CD4-positive, alpha-beta T cell treated with Interleukin-12 subunit alpha and Interleukin-12 subunit beta, for 1 hour (primary cell): ENCODE measurements at regions not wholly inside any gene's neighbourhood (a gene's known extent, or its start where the extent isn't known, plus 50 kb on each side); places are given as distances from the start of the nearest gene placed in this dataset.

ENCODE experiments used
- DNase-seq: peaks from one replicate; pipeline ENCODE4 v3.0.0-alpha.2; 2020

DNA sequence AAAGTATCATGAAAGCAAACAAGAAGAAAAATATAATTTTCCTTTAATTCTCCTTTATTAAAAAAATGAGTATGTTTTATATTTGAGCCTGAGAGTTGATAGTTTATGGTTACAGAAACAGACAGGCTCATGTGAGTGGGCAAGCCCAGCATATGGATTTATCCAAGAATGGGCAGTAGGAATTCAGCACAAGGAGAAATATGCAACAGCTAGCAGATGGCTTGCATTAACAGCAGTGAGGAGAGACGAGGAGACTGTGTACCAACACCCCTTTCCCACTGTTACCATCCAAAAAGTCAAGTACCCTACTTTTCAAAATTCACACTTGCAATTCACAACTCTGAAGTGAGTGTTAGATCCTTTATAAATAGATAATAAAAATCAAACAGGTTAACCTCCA is 1760.2 kb upstream of the TENM3 start:
- no peak for DNase-seq

- no peak for DNase-seq
Measured at GRCh38 chr4:180485407-180485806, 1757.8 kb upstream of the TENM3 start.

DNA sequence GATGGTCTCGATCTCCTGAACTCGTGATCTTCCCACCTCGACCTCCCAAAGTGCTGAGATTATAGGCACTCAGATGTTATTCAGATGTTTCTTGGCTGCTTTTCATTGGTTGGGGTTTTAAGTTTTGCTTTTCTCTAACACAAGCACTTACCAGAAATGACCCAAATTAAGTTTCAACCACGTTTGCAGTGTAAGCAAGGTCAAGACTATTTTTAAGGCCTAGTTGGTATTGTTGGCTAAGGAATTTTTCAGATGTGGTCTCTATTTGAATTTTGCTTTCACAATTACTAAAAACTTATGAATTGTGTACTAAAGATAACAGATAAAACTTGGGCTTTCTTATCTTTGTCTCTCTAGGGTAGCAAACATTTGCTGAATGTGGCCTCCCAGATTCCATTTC is 1756.9 kb upstream of the TENM3 start:
- DNase-seq, result no peak

DNA sequence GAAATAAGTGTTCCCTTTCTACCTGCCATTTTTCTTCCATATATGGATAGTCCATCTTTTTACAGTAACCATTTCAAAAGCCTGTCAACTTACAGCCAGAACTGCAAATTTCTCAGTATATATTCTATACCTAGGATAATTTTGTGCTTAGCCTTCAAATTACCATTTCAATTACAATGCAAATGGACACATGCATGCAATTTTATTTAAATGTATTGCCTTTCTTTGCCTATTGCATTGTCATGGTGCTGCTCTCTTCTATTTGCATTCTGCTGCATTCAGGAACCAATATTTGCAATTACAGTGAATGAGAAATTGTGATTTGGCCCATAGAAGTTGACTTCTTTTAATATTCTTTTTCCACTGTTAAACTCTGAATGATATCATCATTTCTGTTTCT is 1753.4 kb upstream of the TENM3 start:
- DNase-seq, result no peak

- DNase-seq, result no peak
Measured at GRCh38 chr4:180491210-180491609, 1752.0 kb upstream of the TENM3 start.

- no peak for DNase-seq
Measured at GRCh38 chr4:180493299-180493698, 1749.9 kb upstream of the TENM3 start.

DNA sequence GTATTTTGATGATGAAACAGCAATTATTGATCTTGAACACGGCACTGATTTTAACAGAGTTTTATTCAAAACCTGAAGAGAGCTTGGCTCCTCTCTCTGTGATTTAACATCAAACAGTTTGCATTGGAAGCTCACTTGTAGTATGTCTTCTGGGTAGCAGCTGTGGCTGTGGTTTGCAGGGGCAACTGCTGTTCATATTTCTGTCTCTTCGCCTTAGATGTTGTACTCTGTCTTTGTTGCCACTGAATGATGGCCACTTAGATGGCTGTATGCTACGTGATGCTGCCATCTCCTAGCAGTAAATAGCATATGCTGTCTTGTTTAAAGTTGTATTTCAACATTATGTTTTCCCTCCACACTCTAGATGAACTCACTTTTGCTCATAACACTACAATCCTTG is 1743.0 kb upstream of the TENM3 start:
- no peak for DNase-seq

GRCh38 chr4:180512801-180513475 is 1730.3 kb upstream of the TENM3 start:
- DNase-seq, result no peak

DNA sequence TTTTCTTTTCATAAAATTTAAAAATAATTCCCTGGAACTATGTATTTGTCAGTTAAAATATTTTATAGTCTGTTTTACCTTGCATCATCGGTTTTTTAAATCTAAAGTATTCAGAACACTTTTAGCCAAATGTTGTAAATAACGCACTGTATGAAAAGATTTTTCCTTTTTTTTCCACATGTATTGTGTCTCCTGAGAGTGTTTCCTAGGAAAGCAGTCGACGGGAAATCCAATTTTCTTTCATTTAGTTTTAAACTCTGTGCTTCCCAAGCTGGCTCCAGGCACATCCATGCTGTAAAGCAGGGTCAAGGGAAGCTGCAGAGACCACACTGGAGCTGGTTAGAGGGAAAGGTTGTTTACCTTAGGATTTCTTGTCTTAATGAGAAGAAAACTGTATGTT is 1724.3 kb upstream of the TENM3 start:
- no peak for DNase-seq

DNA sequence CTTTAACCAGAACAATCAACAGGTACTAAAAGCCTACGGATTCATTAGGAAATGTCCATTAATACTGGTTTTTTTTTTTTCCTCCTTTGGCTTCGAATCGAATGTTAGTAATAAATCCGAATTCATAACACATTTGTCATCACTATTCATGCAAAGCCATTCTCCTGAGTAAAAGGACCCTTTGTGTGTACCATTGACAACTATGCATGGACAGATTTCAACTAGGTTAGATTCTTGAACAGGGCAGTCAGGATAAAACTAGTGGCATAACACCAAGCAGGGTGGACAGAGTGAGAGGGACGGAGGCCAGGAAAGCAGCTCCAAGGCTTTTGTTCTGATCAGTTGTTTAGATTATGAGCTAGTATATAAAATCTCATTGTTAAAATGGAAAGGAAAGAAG is 1722.0 kb upstream of the TENM3 start:
- DNase-seq, result no peak

DNA sequence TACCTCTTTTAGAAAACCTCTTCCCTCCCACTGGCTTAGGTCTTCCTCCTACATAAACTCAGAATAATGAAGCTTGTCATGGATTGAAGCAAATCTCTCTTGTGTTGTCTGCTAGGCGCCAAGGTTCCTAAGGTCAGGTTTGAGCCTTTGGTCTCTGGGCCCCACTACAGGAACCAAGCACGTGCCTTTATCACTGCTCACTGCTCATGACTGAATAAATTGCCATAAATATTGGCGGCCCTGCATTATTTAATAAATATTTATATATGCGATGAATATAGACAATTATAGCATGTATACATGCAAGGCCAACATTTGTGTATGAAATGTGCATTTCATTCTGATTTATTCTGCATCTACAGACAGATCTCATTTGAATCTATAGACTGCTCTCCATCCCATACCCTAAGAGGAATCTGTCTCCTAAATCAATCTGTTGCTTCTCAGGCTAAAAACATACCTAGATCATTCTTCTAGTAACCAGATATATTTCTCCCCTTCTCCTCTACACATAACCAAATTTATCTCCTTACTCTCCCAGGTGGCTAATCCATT is 1717.6 kb upstream of the TENM3 start:
- no peak for DNase-seq

DNA sequence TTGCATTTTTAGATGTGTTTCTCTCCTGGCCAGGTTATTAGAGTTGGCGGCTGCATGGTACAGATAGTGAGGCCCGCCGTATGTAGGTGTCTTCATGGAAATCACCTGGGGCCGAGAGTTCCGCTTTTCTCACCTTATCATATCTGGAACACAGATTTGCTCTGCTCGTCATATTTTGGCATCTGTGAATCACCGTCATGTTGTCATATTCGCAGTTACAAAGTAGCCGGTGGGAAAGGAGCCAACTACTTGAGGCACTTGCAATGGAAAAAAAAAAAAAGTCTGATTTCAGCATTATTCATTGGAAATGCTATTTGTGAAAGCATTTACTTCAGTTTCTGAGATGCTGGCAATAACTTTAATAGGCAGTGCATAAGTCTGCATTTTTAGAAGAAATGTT is 1715.2 kb upstream of the TENM3 start:
- DNase-seq, result no peak

DNA sequence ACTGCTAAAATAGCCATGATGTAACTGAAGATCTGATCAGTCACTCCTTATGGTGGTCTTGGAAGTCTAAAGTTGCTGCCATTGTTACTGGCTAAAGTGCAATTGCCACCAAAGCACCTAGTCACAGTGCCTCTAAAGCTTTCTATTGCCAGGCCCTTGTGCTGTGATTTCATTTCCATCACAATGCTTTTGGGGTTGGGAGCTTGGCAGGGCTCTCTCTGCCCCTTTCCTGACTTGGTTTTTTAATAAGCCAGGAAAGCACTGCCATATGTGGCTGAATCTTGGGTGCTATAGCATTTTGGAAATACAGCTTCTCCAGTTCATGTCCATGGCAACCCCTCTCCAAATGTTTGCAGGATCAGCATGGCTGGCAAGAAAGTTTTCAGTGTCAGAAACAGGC is 1712.4 kb upstream of the TENM3 start:
- DNase-seq, result no peak

DNA sequence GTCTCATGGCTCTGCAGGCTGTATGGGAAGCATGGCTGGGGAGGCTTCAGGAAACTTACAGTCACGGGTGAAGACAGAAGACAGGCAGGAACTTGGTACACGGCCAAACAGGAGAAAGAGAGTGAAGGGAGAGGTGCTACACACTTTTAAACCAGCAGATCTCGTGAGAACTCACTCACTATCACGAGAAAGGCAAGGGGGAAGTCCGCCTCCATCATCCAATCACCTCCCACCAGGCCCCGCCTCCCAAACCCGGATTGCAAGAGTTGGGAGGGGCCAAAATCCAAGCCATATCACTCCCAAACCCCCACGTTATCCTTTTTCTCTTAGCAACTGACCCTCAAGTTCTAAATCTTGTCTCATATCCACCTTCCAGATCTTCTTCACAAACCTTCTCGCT is 1710.5 kb upstream of the TENM3 start:
- no peak for DNase-seq

GRCh38 chr4:180538384-180539057 is 1704.7 kb upstream of the TENM3 start:
- no peak for DNase-seq

DNA sequence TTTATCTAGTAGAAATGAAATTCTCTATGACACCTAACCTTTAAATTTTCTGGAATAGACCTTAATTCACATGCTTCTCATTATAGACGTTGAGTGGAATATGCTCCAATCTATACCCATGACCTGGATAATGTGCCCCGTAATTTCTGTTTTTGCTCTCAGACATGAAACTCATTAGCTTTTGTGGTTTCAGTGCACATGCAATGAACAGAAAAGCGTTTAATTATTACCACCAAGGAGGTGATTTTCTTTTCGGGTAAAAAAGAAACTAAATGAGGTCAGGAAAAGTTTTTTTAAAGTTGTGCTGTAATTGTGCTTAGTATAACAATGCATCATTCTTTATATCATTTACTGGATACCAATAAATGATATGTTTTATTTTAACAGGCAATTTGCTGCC is 1703.9 kb upstream of the TENM3 start:
- DNase-seq, result no peak

DNA sequence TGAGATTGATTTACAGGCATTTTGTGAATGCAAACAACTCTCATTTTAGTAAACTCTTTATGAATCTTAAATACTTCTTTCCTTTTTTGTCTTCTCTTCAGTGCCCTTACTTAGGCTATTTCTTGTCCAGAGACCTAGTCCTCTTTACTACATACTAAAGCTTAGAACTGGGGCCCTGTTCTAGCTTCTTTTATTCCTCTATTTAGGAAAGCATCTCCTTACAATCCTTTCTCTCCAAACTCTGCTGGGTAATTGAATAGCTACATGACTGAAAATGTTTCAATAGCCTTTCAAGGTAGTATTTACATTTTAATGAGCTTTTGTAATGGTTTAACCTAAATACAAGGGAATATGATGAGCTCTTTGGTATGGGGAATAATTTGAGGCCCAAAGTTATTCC is 1701.5 kb upstream of the TENM3 start:
- DNase-seq, result no peak

GRCh38 chr4:180542445-180543100 is 1700.6 kb upstream of the TENM3 start:
- DNase-seq, result no peak

DNA sequence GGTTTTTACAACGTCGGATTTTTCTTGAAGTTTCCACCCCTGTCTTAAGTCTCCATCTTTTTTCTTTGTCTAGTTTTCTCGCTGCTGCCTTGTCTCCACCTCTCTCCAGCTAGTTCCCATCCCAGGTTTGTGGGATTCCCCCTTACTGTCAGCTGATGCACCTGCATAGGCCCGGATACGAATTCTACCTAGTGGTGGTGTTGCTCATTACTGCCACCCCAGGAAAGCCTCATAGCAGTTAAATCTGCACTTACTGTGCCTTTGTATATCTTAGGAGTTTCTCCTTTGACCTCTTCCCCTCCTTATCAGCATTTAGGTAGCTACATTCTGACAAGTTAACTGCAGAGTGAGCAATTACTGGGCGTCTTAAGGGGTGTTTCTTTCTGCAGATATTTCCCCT is 1693.1 kb upstream of the TENM3 start:
- DNase-seq, result no peak

GRCh38 chr4:180557348-180557747 is 1685.9 kb upstream of the TENM3 start:
- no peak for DNase-seq

DNA sequence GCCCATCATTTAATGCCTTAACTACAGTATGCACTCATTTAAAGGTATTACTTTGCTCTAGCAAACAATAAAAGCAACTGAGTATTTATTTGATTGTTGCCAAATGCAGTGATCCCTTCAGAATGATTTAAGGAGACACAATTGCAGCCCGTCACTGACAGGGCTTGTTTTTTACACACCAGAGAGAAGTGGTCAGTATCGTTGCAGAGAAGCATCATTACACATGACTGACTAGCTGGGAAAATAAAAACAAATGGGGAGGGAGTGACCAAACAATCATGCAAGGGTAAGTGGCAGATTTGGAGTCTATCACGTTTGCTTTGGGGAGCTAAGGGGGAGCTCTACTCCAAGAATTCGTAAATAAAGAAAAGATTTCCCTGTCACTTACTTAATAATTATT is 1685.3 kb upstream of the TENM3 start:
- DNase-seq, result no peak

DNA sequence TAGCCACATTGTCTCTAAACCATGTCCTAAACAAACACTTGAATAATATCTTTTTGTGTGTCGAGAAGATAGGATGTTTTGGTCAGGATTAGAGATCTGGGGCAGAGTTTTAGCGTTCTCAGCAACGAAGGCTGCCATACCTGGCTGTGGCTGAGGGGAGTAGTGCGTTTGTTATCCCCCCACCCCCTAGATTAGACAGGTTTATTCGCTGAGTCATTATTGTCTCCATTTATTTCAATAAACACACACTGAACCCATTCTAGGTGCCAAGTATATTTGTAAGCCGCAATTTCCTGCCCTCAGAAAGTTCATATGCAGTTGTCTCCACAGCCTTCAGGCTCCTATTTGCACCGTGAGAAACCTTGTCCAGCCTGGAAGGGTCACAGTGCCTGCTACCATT is 1684.8 kb upstream of the TENM3 start:
- DNase-seq, result no peak

GRCh38 chr4:180560896-180561295 is 1682.3 kb upstream of the TENM3 start:
- no peak for DNase-seq

- no peak for DNase-seq
Measured at GRCh38 chr4:180564026-180564425, 1679.2 kb upstream of the TENM3 start.
